Karpas-422 (cell line): ENCODE measurements at regions not wholly inside any gene's neighbourhood (a gene's known extent, or its start where the extent isn't known, plus 50 kb on each side); places are given as distances from the start of the nearest gene placed in this dataset.
"Not testable (repeated sequence)": the region's sequence is repeated elsewhere in the genome, so short reads cannot be mapped to it uniquely, and the experiment has no call there.

Source experiments
- DNase-seq: peaks from one replicate; pipeline ENCODE4 v3.0.0-alpha.2; 2015
- H2AFZ ChIP-seq: fragments of 200-600 bp; sonication (generic); 2 replicates; pipeline ENCODE4 v1.6.1; 2014; ENCODE audit warnings: antibody characterized with exemption, low read length, mixed read lengths
- H3K27ac ChIP-seq: fragments of 200-600 bp; sonication (generic); 2 replicates; pipeline ENCODE4 v1.5.1; 2014; ENCODE audit warnings: mild to moderate bottlenecking, low read length, moderate library complexity
- H3K27me3 ChIP-seq: fragments of 200-600 bp; sonication (generic); 2 replicates; pipeline ENCODE4 v1.6.1; 2014; ENCODE audit warnings: low read length, mixed read lengths
- H3K36me3 ChIP-seq: fragments of 200-600 bp; sonication (generic); 2 replicates; pipeline ENCODE4 v1.6.1; 2014; ENCODE audit warnings: low read length, mixed read lengths; ENCODE audit not compliant: insufficient read depth
- H3K4me1 ChIP-seq: fragments of 200-600 bp; sonication (generic); 2 replicates; pipeline ENCODE4 v1.6.1; 2014; ENCODE audit warnings: mild to moderate bottlenecking, low read length, mixed read lengths
- H3K4me2 ChIP-seq: fragments of 200-600 bp; sonication (generic); 2 replicates; pipeline ENCODE4 v1.6.1; 2014; ENCODE audit warnings: low read length, low read depth, mild to moderate bottlenecking; ENCODE audit not compliant: poor library complexity, severe bottlenecking
- H3K4me3 ChIP-seq: fragments of 200-600 bp; sonication (generic); 2 replicates; pipeline ENCODE4 v1.5.1; 2014; ENCODE audit warnings: mild to moderate bottlenecking, antibody characterized with exemption, low read length, mixed read lengths
- H3K79me2 ChIP-seq: fragments of 200-600 bp; sonication (generic); 2 replicates; pipeline ENCODE4 v1.6.1; 2014; ENCODE audit warnings: mild to moderate bottlenecking, low read length, mixed read lengths
- H3K9ac ChIP-seq: fragments of 200-600 bp; sonication (generic); 2 replicates; pipeline ENCODE4 v1.6.0; 2014; ENCODE audit warnings: low read length
- H3K9me2 ChIP-seq: fragments of 200-600 bp; sonication (generic), shearing (Covaris generic); replicated peaks from 2 replicates; pipeline ENCODE4 v1.6.0; 2014; ENCODE audit warnings: mild to moderate bottlenecking, low read length, moderate library complexity; ENCODE audit not compliant: insufficient read depth
- H3K9me3 ChIP-seq: fragments of 300-700, 200-600 bp; sonication (generic); 2 replicates; pipeline ENCODE4 v1.6.1; 2014; ENCODE audit warnings: low read length, mixed read lengths
- H4K20me1 ChIP-seq: fragments of 200-600 bp; sonication (generic); 2 replicates; pipeline ENCODE4 v1.6.1; 2014; ENCODE audit warnings: mild to moderate bottlenecking, antibody characterized with exemption, low read length, low read depth; ENCODE audit not compliant: insufficient read depth

DNA sequence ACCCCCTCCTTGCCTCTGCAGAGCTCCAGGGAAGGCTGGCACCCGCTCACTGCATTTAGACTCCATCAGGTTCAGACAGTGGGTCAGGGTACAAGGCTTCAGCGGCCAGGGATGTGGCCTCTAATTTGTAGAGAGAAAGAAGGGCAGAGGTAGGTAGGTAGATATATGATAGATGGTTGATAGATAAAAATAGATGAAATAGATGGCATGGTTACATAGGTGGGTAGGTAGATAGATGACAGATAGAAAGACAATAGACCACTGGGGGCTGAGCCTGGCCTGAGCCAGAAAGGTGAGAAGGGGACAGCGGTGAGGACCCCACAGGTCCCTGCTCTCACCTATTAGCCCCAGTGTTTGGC lies 126.6 kb downstream of the METRNL start:
- H3K4me2 ChIP-seq, H3K36me3 ChIP-seq, H3K79me2 ChIP-seq, H3K4me3 ChIP-seq, H2AFZ ChIP-seq, H3K9me3 ChIP-seq, H3K4me1 ChIP-seq, H3K27me3 ChIP-seq, H3K27ac ChIP-seq, H3K9me2 ChIP-seq, H3K9ac ChIP-seq, DNase-seq, H4K20me1 ChIP-seq: not testable (repeated sequence)

DNA sequence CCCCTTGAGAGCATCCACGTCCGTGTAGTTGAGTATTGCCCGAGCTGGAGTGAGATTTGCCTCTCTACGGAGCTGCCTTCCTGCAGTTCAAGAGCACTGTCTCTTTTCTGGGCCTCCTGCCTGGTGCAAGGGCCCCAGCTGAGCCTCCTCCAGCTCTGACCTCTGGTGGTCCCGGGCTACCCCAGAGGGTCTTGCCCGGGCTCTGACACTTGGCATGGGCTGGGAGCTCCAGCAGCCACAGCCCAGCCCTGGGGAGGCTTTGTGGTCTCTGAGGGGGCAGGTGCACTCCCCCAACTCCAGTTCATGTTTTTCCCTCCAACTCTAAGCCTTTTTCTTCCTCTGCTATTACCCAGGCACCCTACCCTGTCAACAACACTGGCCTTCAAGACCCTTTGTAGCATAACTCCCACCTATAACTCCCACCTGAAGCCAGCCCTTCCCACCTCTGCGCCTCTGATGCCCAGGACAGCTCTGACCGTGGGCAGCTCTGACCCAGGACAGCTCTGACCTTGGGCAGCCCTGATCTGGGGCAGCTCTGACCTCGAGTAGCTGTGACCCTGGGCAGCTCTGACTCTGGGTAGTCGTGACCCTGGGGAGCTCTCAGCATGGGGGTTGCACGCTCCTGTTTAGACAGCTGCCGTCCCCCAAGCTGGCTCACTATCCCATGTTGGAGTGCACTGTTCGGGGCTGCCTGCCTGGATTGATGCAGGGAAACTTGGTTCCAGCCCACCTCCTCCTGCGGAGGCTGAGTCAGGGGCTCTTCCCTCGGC lies 127.6 kb downstream of the METRNL start:
- H3K36me3 ChIP-seq, result not testable (repeated sequence)

DNA sequence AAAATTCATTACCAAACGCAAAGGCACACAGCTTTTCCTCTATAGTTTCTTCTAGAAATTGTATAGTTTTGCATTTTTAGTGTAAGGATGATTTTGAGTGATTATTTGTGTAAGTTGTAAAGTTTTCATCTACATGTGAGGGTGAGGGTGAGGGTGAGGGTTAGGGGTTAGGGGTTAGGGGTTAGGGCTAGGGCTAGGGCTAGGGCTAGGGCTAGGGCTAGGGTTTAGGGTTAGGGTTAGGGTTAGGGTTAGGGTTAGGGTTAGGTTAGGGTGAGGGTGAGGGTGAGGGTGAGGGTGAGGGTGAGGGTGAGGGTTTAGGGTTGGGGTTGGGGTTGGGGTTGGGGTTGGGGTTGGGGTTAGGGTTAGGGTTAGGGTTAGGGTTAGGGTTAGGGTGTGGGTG lies 167.6 kb downstream of the METRNL start:
- not testable (repeated sequence) for H3K4me3 ChIP-seq, H3K9me2 ChIP-seq, H3K4me1 ChIP-seq, H4K20me1 ChIP-seq, H3K4me2 ChIP-seq, H3K27ac ChIP-seq, H3K9me3 ChIP-seq, H3K36me3 ChIP-seq, H3K79me2 ChIP-seq, H3K27me3 ChIP-seq, H2AFZ ChIP-seq, H3K9ac ChIP-seq
- DNase-seq, result peak; percentile 43

More for the DNA sequence above, 127.6 kb downstream of the METRNL start:
- not testable (repeated sequence) for H3K27ac ChIP-seq, H3K9me2 ChIP-seq, H3K9ac ChIP-seq, H3K4me3 ChIP-seq, H3K4me2 ChIP-seq, H4K20me1 ChIP-seq, DNase-seq, H3K79me2 ChIP-seq, H3K27me3 ChIP-seq, H3K9me3 ChIP-seq, H3K4me1 ChIP-seq, H2AFZ ChIP-seq
